ENCODE measurements at regions not wholly inside any gene's neighbourhood (a gene's known extent, or its start where the extent isn't known, plus 50 kb on each side); places are given as distances from the start of the nearest gene placed in this dataset.

DNA sequence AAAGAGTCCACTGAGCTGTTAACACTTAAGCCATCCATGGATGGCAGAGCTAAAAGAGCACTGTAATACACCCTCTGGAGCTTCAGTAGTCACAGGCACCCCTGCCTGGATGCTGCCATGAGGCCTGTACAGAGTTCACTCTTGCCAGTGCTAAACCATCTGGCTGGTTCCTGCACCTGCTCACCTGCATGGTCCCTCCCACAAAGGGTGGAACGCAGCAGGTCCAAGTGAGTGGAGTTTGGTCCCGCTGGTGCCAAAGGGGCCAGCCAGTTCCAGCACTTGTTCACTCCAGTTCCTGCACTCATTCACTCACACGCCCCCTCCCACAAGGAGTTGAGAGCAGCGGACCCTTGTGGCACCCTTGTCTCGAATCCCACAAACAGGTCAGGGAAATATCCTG, 503.5 kb downstream of the HACE1 start:
- TF ChIP-seq, protein P1, sequence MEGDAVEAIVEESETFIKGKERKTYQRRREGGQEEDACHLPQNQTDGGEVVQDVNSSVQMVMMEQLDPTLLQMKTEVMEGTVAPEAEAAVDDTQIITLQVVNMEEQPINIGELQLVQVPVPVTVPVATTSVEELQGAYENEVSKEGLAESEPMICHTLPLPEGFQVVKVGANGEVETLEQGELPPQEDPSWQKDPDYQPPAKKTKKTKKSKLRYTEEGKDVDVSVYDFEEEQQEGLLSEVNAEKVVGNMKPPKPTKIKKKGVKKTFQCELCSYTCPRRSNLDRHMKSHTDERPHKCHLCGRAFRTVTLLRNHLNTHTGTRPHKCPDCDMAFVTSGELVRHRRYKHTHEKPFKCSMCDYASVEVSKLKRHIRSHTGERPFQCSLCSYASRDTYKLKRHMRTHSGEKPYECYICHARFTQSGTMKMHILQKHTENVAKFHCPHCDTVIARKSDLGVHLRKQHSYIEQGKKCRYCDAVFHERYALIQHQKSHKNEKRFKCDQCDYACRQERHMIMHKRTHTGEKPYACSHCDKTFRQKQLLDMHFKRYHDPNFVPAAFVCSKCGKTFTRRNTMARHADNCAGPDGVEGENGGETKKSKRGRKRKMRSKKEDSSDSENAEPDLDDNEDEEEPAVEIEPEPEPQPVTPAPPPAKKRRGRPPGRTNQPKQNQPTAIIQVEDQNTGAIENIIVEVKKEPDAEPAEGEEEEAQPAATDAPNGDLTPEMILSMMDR (IDR thresholded peaks at IDR 0.05), result no peak
- TF ChIP-seq EP300 (IDR thresholded peaks at IDR 0.05), result no peak
- no peak for TF ChIP-seq POLR2A (IDR thresholded peaks at IDR 0.05)

All from tibial nerve (tissue), 4 donors.